IMR-90 (cell line): ENCODE measurements at regions not wholly inside any gene's neighbourhood (a gene's known extent, or its start where the extent isn't known, plus 50 kb on each side); places are given as distances from the start of the nearest gene placed in this dataset.

ENCODE experiments used
- ATAC-seq: fragments of 200-7000 bp; cut with Tn5 transposase; 2 replicates; pipeline ENCODE4 v1.9.1; 2020; ENCODE audit warnings: low read depth, mild to moderate bottlenecking, moderate library complexity
- BruUV-seq: library from RNA; stranded (reverse); fragments of 400-500 nt; replicated peaks from 2 replicates; lab custom pipeline; 2021; lab: Mats Ljungman, UMichigan
- CTCF ChIA-PET: fragments of 300-600 bp; formaldehyde crosslinking; extraction: SDS; loops from one replicate; lab custom pipeline; 2021; ENCODE audit warnings: antibody characterized with exemption; lab: Yijun Ruan, JAX
- POLR2A ChIA-PET: fragments of 300-600 bp; sonication (Branson Sonifier 250); formaldehyde crosslinking; loops from one replicate; lab custom pipeline; 2022; ENCODE audit warnings: antibody characterized with exemption; ENCODE audit not compliant: unreplicated experiment; lab: Charles Lee
- DNase-seq: peaks from one replicate; pipeline ENCODE4 v3.0.0; 2013
- H2AFZ ChIP-seq: replicated peaks from 2 replicates; pipeline ENCODE3; 2013; ENCODE audit warnings: low read length, mild to moderate bottlenecking; ENCODE audit not compliant: poor library complexity
- H2AK5ac ChIP-seq: 2 replicates; pipeline ENCODE4 v1.6.1; 2013; ENCODE audit warnings: low read depth, low read length, inconsistent platforms
- H2AK9ac ChIP-seq: replicated peaks from 2 replicates; pipeline ENCODE3; 2013; ENCODE audit warnings: mild to moderate bottlenecking, low read depth, low read length, moderate library complexity; ENCODE audit not compliant: poor library complexity
- H2BK120ac ChIP-seq: 2 replicates; pipeline ENCODE4 v1.6.1; 2013; ENCODE audit warnings: low read depth, low read length, inconsistent platforms
- H2BK15ac ChIP-seq: 3 replicates; pipeline ENCODE4 v1.6.1; 2013; ENCODE audit warnings: low read depth, low read length, inconsistent platforms
- H2BK20ac ChIP-seq: 2 replicates; pipeline ENCODE4 v1.6.1; 2013; ENCODE audit warnings: low read depth, mild to moderate bottlenecking, inconsistent platforms, low read length, moderate library complexity
- H2BK5ac ChIP-seq: 2 replicates; pipeline ENCODE4 v1.6.1; 2013; ENCODE audit warnings: mild to moderate bottlenecking, low read depth, low read length, inconsistent platforms; ENCODE audit not compliant: poor library complexity, severe bottlenecking
- H3K14ac ChIP-seq: replicated peaks from 2 replicates; pipeline ENCODE4 v1.6.1; 2013; ENCODE audit warnings: low read depth, low read length, inconsistent platforms
- H3K18ac ChIP-seq: 2 replicates; pipeline ENCODE4 v1.6.1; 2013; ENCODE audit warnings: low read depth, low read length, control low read depth
- H3K23ac ChIP-seq: 2 replicates; pipeline ENCODE4 v1.6.1; 2013; ENCODE audit warnings: low read depth, low read length, inconsistent platforms
- H3K27ac ChIP-seq: 2 replicates; pipeline ENCODE4 v1.5.1; 2013; ENCODE audit warnings: mild to moderate bottlenecking, control low read depth, low read length; ENCODE audit not compliant: insufficient read depth
- H3K27me3 ChIP-seq: 2 replicates; pipeline ENCODE4 v1.6.1; 2013; ENCODE audit warnings: low read length; ENCODE audit not compliant: control insufficient read depth, insufficient read depth
- H3K36me3 ChIP-seq: 2 replicates; pipeline ENCODE4 v1.6.1; 2013; ENCODE audit warnings: low read length, mixed read lengths; ENCODE audit not compliant: control insufficient read depth, insufficient read depth
- H3K4ac ChIP-seq: 2 replicates; pipeline ENCODE4 v1.6.1; 2013; ENCODE audit warnings: low read depth, low read length, inconsistent platforms
- H3K4me1 ChIP-seq: 2 replicates; pipeline ENCODE4 v1.6.1; 2013; ENCODE audit warnings: low read length, mixed read lengths; ENCODE audit not compliant: control insufficient read depth, insufficient read depth
- H3K4me2 ChIP-seq: 2 replicates; pipeline ENCODE4 v1.6.1; 2013; ENCODE audit warnings: low read depth, mild to moderate bottlenecking, control low read depth, low read length, moderate library complexity
- H3K4me3 ChIP-seq: 2 replicates; pipeline ENCODE4 v1.5.1; 2013; ENCODE audit warnings: low read depth, mild to moderate bottlenecking, control low read depth, low read length, moderate library complexity; ENCODE audit not compliant: insufficient read depth
- H3K56ac ChIP-seq: 2 replicates; pipeline ENCODE4 v1.6.1; 2013; ENCODE audit warnings: low read length, inconsistent platforms; ENCODE audit not compliant: insufficient read depth; ENCODE audit errors: extremely low read depth
- H3K79me1 ChIP-seq, 2 experiments: 2 replicates each; pipeline ENCODE4 v1.6.1; 2013; ENCODE audit warnings: low read length in 2 of 2, inconsistent platforms in 1 of 2, low read depth in 1 of 2
- H3K9ac ChIP-seq: 2 replicates; pipeline ENCODE4 v1.6.1; 2013; ENCODE audit warnings: low read depth, low read length, control low read depth
- H3K9me1 ChIP-seq: 2 replicates; pipeline ENCODE4 v1.6.1; 2013; ENCODE audit warnings: low read length, inconsistent platforms; ENCODE audit not compliant: insufficient read depth
- H3K9me3 ChIP-seq: 2 replicates; pipeline ENCODE4 v1.6.1; 2013; ENCODE audit warnings: low read length; ENCODE audit not compliant: control insufficient read depth, insufficient read depth
- H4K20me1 ChIP-seq: 2 replicates; pipeline ENCODE4 v1.6.1; 2013; ENCODE audit warnings: low read length, inconsistent platforms; ENCODE audit not compliant: insufficient read depth
- H4K5ac ChIP-seq: 2 replicates; pipeline ENCODE4 v1.6.1; 2013; ENCODE audit warnings: mild to moderate bottlenecking, low read depth, low read length, control low read depth
- H4K8ac ChIP-seq, 2 experiments: 2 replicates each; pipeline ENCODE4 v1.6.1; 2013; ENCODE audit warnings: low read depth in 2 of 2, low read length in 2 of 2, control low read depth in 1 of 2, inconsistent platforms in 1 of 2
- H4K91ac ChIP-seq: 2 replicates; pipeline ENCODE4 v1.6.1; 2013; ENCODE audit warnings: low read depth, low read length, inconsistent platforms; ENCODE audit not compliant: insufficient read depth
- CHD1 ChIP-seq: IDR thresholded peaks from 2 replicates; pipeline ENCODE4 v1.6.1; 2012; ENCODE audit warnings: low read depth, low read length, improper control_type of control experiment
- NFE2L2 ChIP-seq: fragments of 150-350 bp; IDR thresholded peaks from 2 replicates; pipeline ENCODE4 v1.6.1; 2016; ENCODE audit warnings: low read depth, mild to moderate bottlenecking, low read length
- RFX5 ChIP-seq: IDR thresholded peaks from 2 replicates; pipeline ENCODE4 v1.8.0; 2012; ENCODE audit warnings: low read depth, mild to moderate bottlenecking, low read length, moderate library complexity
- WGBS, 2 experiments: methylation state at CpG; one replicate each; pipeline versions ENCODE4 v1.1.5 to v1.1.7; 2013; ENCODE audit warnings: missing lambda C conversion rate in 2 of 2; ENCODE audit not compliant: insufficient read length in 1 of 2; ENCODE audit errors: extremely low coverage in 2 of 2; 5-methylcytosine and 5-hydroxymethylcytosine counted together
- dilution Hi-C: fragments of 300-500 bp; cut with HindIII; formaldehyde crosslinking; loops from one replicate; pipeline ENCODE4 v1.14.3; 2018; ENCODE audit warnings: low sequenced_read_pairs; ENCODE audit not compliant: unreplicated experiment
- in situ Hi-C: fragments of 300-500 bp; cut with MboI; formaldehyde crosslinking; loops from 3 replicates; pipeline ENCODE4 v1.14.3; 2019; ENCODE audit warnings: low sequenced_read_pairs, inconsistent platforms, mixed read lengths
- intact Hi-C: fragments of 100-400 bp; cut with micrococcal nuclease; formaldehyde crosslinking; loops from 2 replicates; pipeline ENCODE4 v1.10.0; 2022
- TF ChIP-seq, protein P1 (sequence below): fragments of 150-350 bp; IDR thresholded peaks from 2 replicates; pipeline ENCODE4 v1.6.1; 2017; ENCODE audit warnings: mild to moderate bottlenecking, antibody characterized with exemption, low read length, low read depth

DNA sequence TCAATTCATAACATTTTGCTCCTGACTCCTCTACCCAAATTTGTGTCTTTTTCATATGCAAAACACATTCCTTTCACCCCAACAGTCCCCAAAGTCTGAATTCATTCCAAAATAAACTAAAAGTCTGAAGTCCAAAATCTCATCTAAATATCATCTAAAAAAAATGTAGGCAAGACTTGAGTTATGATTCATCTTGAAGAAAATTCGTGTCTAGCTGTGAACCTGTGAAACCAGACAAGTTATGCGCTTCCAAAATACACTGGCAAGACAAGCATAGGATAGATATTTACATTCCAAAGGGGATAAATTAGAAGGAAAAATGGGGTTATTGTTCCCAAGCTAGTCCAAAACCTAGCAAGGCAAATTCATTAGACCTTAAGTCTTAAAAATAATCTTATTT is 1302.0 kb upstream of the GBE1 start:
- DNase-seq (no peak), ATAC-seq (no peak)
- no peaks in the 10 kb centered on the region for H3K9me1 ChIP-seq
- H3K4me3 ChIP-seq, result no peak overlapping the region
- BruUV-seq, result no TSS peak
- H3K18ac ChIP-seq, result no peak overlapping the region
- H2BK15ac ChIP-seq, result no peak overlapping the region
- no peak overlapping the region for H2BK120ac ChIP-seq
- no peak for TF ChIP-seq RFX5
- TF ChIP-seq NFE2L2, result no peak
- TF ChIP-seq, protein P1, sequence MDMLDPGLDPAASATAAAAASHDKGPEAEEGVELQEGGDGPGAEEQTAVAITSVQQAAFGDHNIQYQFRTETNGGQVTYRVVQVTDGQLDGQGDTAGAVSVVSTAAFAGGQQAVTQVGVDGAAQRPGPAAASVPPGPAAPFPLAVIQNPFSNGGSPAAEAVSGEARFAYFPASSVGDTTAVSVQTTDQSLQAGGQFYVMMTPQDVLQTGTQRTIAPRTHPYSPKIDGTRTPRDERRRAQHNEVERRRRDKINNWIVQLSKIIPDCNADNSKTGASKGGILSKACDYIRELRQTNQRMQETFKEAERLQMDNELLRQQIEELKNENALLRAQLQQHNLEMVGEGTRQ, result no peak
- no peak for TF ChIP-seq CHD1
- no peak overlapping the region for H3K9ac ChIP-seq
- H3K56ac ChIP-seq, result no peak overlapping the region
- no peaks in the 10 kb centered on the region for H3K27me3 ChIP-seq
- H4K91ac ChIP-seq, result no peak overlapping the region
- no peaks in the 10 kb centered on the region for H4K20me1 ChIP-seq
- H3K14ac ChIP-seq, result no peak overlapping the region
- no peak overlapping the region for H2AK5ac ChIP-seq
- no peak overlapping the region for H4K5ac ChIP-seq
- no peak overlapping the region for H2BK5ac ChIP-seq
- H3K79me1 ChIP-seq, result no peaks in the 10 kb centered on the region
- no peaks in the 10 kb centered on the region for H3K4me1 ChIP-seq
- no peak overlapping the region for H3K4me2 ChIP-seq
- no peak overlapping the region for H4K8ac ChIP-seq
- no peak overlapping the region for H2AK9ac ChIP-seq
- POLR2A ChIA-PET, result no interaction called here
- dilution Hi-C loops, result no loop called here
- intact Hi-C loops, result no loop called here
- no peak overlapping the region for H3K23ac ChIP-seq
- CTCF ChIA-PET, result no interaction called here
- H3K27ac ChIP-seq, result no peak overlapping the region
- H2BK20ac ChIP-seq, result no peak overlapping the region
- in situ Hi-C loops, result no loop called here
- H2AFZ ChIP-seq, result no peak overlapping the region
- no peaks in the 10 kb centered on the region for H3K36me3 ChIP-seq
- H3K9me3 ChIP-seq, result 0 out of 2 replicates have a peak, but pooled peaks cover 8% of the 10 kb centered on the region
- H3K4ac ChIP-seq, result no peak overlapping the region
- WGBS, 2 experiments, result no CpG with 5 or more reads among the region's 2 CpGs
